DMS153 treated with DMSO at 0.1 percent for 48 hours (cell line): ENCODE measurements at regions not wholly inside any gene's neighbourhood (a gene's known extent, or its start where the extent isn't known, plus 50 kb on each side); places are given as distances from the start of the nearest gene placed in this dataset.

Experiments
- DNase-seq: peaks from one replicate; lab custom pipeline; 2025; ENCODE audit not compliant: unreplicated experiment; lab: John Stamatoyannopoulos, UW

- DNase-seq: no peak
Observed at GRCh38 chr7:119351320-119351719, 921.7 kb upstream of the KCND2 start.

- DNase-seq: no peak
Observed at GRCh38 chr7:119374436-119374835, 898.5 kb upstream of the KCND2 start.

GRCh38 chr7:119377861-119378260 is 895.1 kb upstream of the KCND2 start:
- DNase-seq: no peak

- no peak for DNase-seq
Observed at GRCh38 chr7:119382726-119383125, 890.2 kb upstream of the KCND2 start.

- no peak for DNase-seq
Observed at GRCh38 chr7:119395024-119395423, 878.0 kb upstream of the KCND2 start.

GRCh38 chr7:119397156-119397555 is 875.8 kb upstream of the KCND2 start:
- no peak for DNase-seq

- DNase-seq: no peak
Observed at GRCh38 chr7:119408596-119408995, 864.4 kb upstream of the KCND2 start.

- no peak for DNase-seq
Observed at GRCh38 chr7:119413314-119413805, 859.6 kb upstream of the KCND2 start.

GRCh38 chr7:119415682-119416081 is 857.3 kb upstream of the KCND2 start:
- DNase-seq: no peak

GRCh38 chr7:119421657-119422056 is 851.3 kb upstream of the KCND2 start:
- no peak for DNase-seq

- no peak for DNase-seq
Observed at GRCh38 chr7:119436882-119437281, 836.1 kb upstream of the KCND2 start.

GRCh38 chr7:119438315-119438714 is 834.7 kb upstream of the KCND2 start:
- no peak for DNase-seq

GRCh38 chr7:119439192-119439591 is 833.8 kb upstream of the KCND2 start:
- no peak for DNase-seq

- no peak for DNase-seq
Observed at GRCh38 chr7:119452401-119452800, 820.6 kb upstream of the KCND2 start.

- DNase-seq: no peak
Observed at GRCh38 chr7:119465798-119466305, 807.1 kb upstream of the KCND2 start.

- peak; percentile 89 for DNase-seq
Observed at GRCh38 chr7:119472408-119473038, 800.5 kb upstream of the KCND2 start.

GRCh38 chr7:119482209-119482608 is 790.8 kb upstream of the KCND2 start:
- DNase-seq: peak; percentile 25

- no peak for DNase-seq
Observed at GRCh38 chr7:119482671-119483070, 790.3 kb upstream of the KCND2 start.

GRCh38 chr7:119483364-119483763 is 789.6 kb upstream of the KCND2 start:
- no peak for DNase-seq

GRCh38 chr7:119514326-119514725 is 758.6 kb upstream of the KCND2 start:
- DNase-seq: no peak

- no peak for DNase-seq
Observed at GRCh38 chr7:119515214-119515613, 757.8 kb upstream of the KCND2 start.

- DNase-seq: no peak
Observed at GRCh38 chr7:119515962-119516361, 757.0 kb upstream of the KCND2 start.

- no peak for DNase-seq
Observed at GRCh38 chr7:119522263-119522662, 750.7 kb upstream of the KCND2 start.
